Mucosa of descending colon (tissue), 3 donors: ENCODE measurements at regions not wholly inside any gene's neighbourhood (a gene's known extent, or its start where the extent isn't known, plus 50 kb on each side); places are given as distances from the start of the nearest gene placed in this dataset.
A peak's percentile ranks its signal among the peaks of the same experiment; 100 is the strongest.

ENCODE experiments used
- ATAC-seq: fragments of 200-7000 bp; cut with Tn5 transposase; one replicate; pipeline ENCODE4 v1.9.1; 2020; ENCODE audit warnings: mild to moderate bottlenecking, moderate library complexity
- DNase-seq, 3 donors: peaks; one replicate each; pipeline ENCODE4 v3.0.0-alpha.2; 2020
- H3K36me3 ChIP-seq: fragments of 200-600 bp; one replicate; pipeline ENCODE4 v1.8.0; 2021; ENCODE audit warnings: low read depth, mild to moderate bottlenecking
- H3K4me1 ChIP-seq: fragments of 200-600 bp; one replicate; pipeline ENCODE4 v1.8.0; 2021; ENCODE audit warnings: low read depth, mild to moderate bottlenecking
- H3K4me3 ChIP-seq: fragments of 200-600 bp; one replicate; pipeline ENCODE4 v1.8.0; 2021; ENCODE audit warnings: mild to moderate bottlenecking
- H3K9me3 ChIP-seq: fragments of 200-600 bp; one replicate; pipeline ENCODE4 v1.8.0; 2021; ENCODE audit warnings: mild to moderate bottlenecking
- intact Hi-C, 2 donors: fragments of 100-400 bp; cut with DNase I in 1 of 2; cut with micrococcal nuclease in 1 of 2; formaldehyde crosslinking; loops; one replicate each; pipeline versions ENCODE4 v1.11.0 to v1.11.1; 2022; cut with DNase I, micrococcal nuclease
- TF ChIP-seq, protein P1 (sequence below): fragments of 200-600 bp; IDR thresholded peaks from one replicate; pipeline ENCODE4 v1.8.0; 2022; ENCODE audit warnings: antibody characterized with exemption, mild to moderate bottlenecking
- donor health status: DM: no; HTN: no; CAD: no; lungs with moderate emphysema.
- donor health status: DM: no; HTN: no; CAD: no.
- donor health status: DM: no; HTN: yes; CAD: no.

DNA sequence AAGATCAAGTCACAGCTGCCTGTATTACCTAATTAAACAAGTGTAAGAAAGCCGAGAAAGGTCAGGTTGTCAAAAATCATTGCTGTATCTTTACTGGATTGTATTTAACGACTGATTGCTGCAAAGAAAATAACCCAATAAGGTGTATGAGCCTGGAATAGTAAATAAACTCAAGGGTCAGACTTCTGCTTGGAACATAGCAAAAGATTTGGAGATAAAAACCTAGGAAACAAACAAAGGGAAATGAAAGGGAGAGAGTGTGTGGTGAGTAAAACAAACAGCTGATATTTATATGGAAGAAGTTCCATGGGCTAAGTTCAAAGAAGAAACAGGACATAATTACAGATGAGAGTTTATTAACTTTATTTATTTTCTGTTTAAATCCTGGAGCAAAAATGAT lies 354.0 kb downstream of the TLR4 start:
- Histone ChIP-seq H3K4me1 (no peaks in the 10 kb centered on the region), H3K36me3 (no peaks in the 10 kb centered on the region), H3K9me3 (no peaks in the 10 kb centered on the region), H3K4me3 (no peak overlapping the region)
- TF ChIP-seq, protein P1, sequence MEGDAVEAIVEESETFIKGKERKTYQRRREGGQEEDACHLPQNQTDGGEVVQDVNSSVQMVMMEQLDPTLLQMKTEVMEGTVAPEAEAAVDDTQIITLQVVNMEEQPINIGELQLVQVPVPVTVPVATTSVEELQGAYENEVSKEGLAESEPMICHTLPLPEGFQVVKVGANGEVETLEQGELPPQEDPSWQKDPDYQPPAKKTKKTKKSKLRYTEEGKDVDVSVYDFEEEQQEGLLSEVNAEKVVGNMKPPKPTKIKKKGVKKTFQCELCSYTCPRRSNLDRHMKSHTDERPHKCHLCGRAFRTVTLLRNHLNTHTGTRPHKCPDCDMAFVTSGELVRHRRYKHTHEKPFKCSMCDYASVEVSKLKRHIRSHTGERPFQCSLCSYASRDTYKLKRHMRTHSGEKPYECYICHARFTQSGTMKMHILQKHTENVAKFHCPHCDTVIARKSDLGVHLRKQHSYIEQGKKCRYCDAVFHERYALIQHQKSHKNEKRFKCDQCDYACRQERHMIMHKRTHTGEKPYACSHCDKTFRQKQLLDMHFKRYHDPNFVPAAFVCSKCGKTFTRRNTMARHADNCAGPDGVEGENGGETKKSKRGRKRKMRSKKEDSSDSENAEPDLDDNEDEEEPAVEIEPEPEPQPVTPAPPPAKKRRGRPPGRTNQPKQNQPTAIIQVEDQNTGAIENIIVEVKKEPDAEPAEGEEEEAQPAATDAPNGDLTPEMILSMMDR, result no peak
- no peak for DNase-seq
- intact Hi-C loops, result no loop called here
- no peak for ATAC-seq

GRCh38 chr9:118059484-118060278 lies 355.5 kb downstream of the TLR4 start:
- intact Hi-C loops, result no loop called here
- DNase-seq, result peak in 1 of 3 donors; percentile 34
- no peak for ATAC-seq
- Histone ChIP-seq H3K36me3 (no peaks in the 10 kb centered on the region), H3K4me3 (no peak overlapping the region), H3K4me1 (no peaks in the 10 kb centered on the region), H3K9me3 (no peaks in the 10 kb centered on the region)
- TF ChIP-seq, protein P1, result no peak

- intact Hi-C loops, result no loop called here
- Histone ChIP-seq H3K36me3 (no peaks in the 10 kb centered on the region), H3K4me3 (no peak overlapping the region), H3K9me3 (no peaks in the 10 kb centered on the region), H3K4me1 (no peaks in the 10 kb centered on the region)
- TF ChIP-seq, protein P1, result no peak
- ATAC-seq (no peak), DNase-seq (no peak)
Observed at GRCh38 chr9:118083161-118083560, 379.0 kb downstream of the TLR4 start.

DNA sequence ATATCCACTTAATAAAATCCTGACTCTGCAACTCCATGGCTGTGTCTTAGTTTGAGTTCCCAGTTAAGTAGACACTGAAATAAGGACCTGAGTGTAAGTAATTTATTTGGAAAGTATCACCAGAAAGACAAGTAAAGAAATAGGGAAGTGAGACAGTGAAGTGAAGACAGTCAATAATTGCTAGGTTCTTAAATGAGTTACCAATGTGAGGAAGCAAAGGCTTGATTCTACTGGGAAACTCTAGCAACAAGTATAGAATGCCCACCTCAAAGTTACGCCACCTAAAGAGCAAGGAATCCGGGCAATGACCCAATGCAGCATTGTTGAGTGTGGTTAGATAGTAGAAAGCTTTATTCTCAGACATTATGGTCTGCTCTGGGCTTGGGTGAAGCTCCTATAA lies 383.9 kb downstream of the TLR4 start:
- Histone ChIP-seq H3K36me3 (no peaks in the 10 kb centered on the region), H3K4me1 (no peaks in the 10 kb centered on the region), H3K4me3 (no peak overlapping the region), H3K9me3 (no peaks in the 10 kb centered on the region)
- intact Hi-C loops, result no loop called here
- DNase-seq (no peak), ATAC-seq (no peak)
- TF ChIP-seq, protein P1, result no peak

DNA sequence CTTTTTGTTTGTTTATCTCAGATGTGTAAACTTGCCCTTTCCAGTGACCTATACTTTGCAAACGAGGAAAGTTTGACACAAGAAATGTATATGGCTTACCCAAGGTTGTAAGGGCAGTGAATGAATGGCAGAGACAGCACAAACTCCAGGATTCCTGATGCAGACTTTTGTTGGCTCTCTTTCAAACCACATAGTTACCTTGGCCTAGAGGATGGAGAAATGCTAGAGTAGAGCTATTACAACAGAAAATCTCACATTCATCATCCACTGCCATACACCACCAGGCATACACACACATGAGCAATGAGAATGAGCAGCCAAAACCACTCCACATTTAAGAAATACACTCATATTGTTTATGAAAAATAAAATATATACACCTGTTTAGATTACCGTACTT lies 387.0 kb downstream of the TLR4 start:
- TF ChIP-seq, protein P1, result no peak
- intact Hi-C loops, result no loop called here
- DNase-seq, result no peak

More for the DNA sequence above, 387.0 kb downstream of the TLR4 start:
- no peaks in the 10 kb centered on the region for H3K36me3 ChIP-seq
- ATAC-seq, result no peak
- H3K4me1 ChIP-seq, result no peaks in the 10 kb centered on the region
- no peaks in the 10 kb centered on the region for H3K9me3 ChIP-seq
- H3K4me3 ChIP-seq, result no peak overlapping the region
